ENCODE measurements at regions not wholly inside any gene's neighbourhood (a gene's known extent, or its start where the extent isn't known, plus 50 kb on each side); places are given as distances from the start of the nearest gene placed in this dataset.

- no peak for TF ChIP-seq GATA2 (IDR thresholded peaks at IDR 0.05; ENCODE audit: low read depth, low read length)
- no peak for TF ChIP-seq GATA3 (IDR thresholded peaks at IDR 0.05; ENCODE audit: low read depth, low read length)
Measured at GRCh38 chr3:6549296-6549695, 311.6 kb upstream of the GRM7 start.
